ENCODE measurements at regions not wholly inside any gene's neighbourhood (a gene's known extent, or its start where the extent isn't known, plus 50 kb on each side); places are given as distances from the start of the nearest gene placed in this dataset.

- DNase-seq = peak in 1 of 3 donors; percentile 52
- no peak overlapping the region for H3K27ac ChIP-seq (ENCODE audit: low read length)
- ATAC-seq = no peak
- WGBS = 57% methylated on average over 16 of the region's 16 CpGs
- no peaks in the 10 kb centered on the region for H3K4me1 ChIP-seq (ENCODE audit: control insufficient read depth, insufficient read depth, low read length)
- H3K9me3 ChIP-seq (ENCODE audit: control insufficient read depth, low read length) = no peaks in the 10 kb centered on the region
- intact Hi-C loops (cut with DNase I) = no loop called here
- H3K27me3 ChIP-seq (ENCODE audit: control insufficient read depth, insufficient read depth) = no peaks in the 10 kb centered on the region
- H3K4me3 ChIP-seq (ENCODE audit: low read length) = no peak overlapping the region
Observed at GRCh38 chr10:113431398-113432160, 121.3 kb upstream of the HABP2 start.

GRCh38 chr10:113433711-113434110 lies 119.1 kb upstream of the HABP2 start:
- ATAC-seq (no peak), DNase-seq (no peak)
- no peaks in the 10 kb centered on the region for H3K4me1 ChIP-seq (ENCODE audit: control insufficient read depth, insufficient read depth, low read length)
- H3K27me3 ChIP-seq (ENCODE audit: control insufficient read depth, insufficient read depth) = no peaks in the 10 kb centered on the region
- H3K4me3 ChIP-seq (ENCODE audit: low read length) = no peak overlapping the region
- no peak overlapping the region for H3K27ac ChIP-seq (ENCODE audit: low read length)
- no peaks in the 10 kb centered on the region for H3K9me3 ChIP-seq (ENCODE audit: control insufficient read depth, low read length)
- 60% methylated on average over 2 of the region's 2 CpGs for WGBS
- intact Hi-C loops (cut with DNase I) = no loop called here

- H3K27me3 ChIP-seq (ENCODE audit: control insufficient read depth, insufficient read depth) = no peaks in the 10 kb centered on the region
- H3K27ac ChIP-seq (ENCODE audit: low read length) = no peak overlapping the region
- DNase-seq = no peak
- H3K4me3 ChIP-seq (ENCODE audit: low read length) = no peak overlapping the region
- no peaks in the 10 kb centered on the region for H3K9me3 ChIP-seq (ENCODE audit: control insufficient read depth, low read length)
- ATAC-seq = no peak
- H3K4me1 ChIP-seq (ENCODE audit: control insufficient read depth, insufficient read depth, low read length) = no peaks in the 10 kb centered on the region
- 78% methylated on average over 3 of the region's 3 CpGs for WGBS
- intact Hi-C loops (cut with DNase I) = no loop called here
Observed at GRCh38 chr10:113434315-113434714, 118.5 kb upstream of the HABP2 start.

- no peaks in the 10 kb centered on the region for H3K4me1 ChIP-seq (ENCODE audit: control insufficient read depth, insufficient read depth, low read length)
- no peaks in the 10 kb centered on the region for H3K27me3 ChIP-seq (ENCODE audit: control insufficient read depth, insufficient read depth)
Observed at GRCh38 chr10:113434950-113435349, 117.9 kb upstream of the HABP2 start.

GRCh38 chr10:113435881-113436280 lies 117.0 kb upstream of the HABP2 start:
- WGBS = 86% methylated on average over 2 of the region's 2 CpGs
- Histone ChIP-seq H3K27me3 (ENCODE audit: control insufficient read depth, insufficient read depth) (no peaks in the 10 kb centered on the region), H3K9me3 (ENCODE audit: control insufficient read depth, low read length) (no peaks in the 10 kb centered on the region), H3K4me3 (ENCODE audit: low read length) (no peak overlapping the region), H3K27ac (ENCODE audit: low read length) (no peak overlapping the region), H3K4me1 (ENCODE audit: control insufficient read depth, insufficient read depth, low read length) (no peaks in the 10 kb centered on the region)
- intact Hi-C loops (cut with DNase I) = no loop called here
- ATAC-seq (no peak), DNase-seq (no peak)

More at GRCh38 chr10:113434950-113435349, 117.9 kb upstream of the HABP2 start:
- no peak for ATAC-seq
- Histone ChIP-seq H3K9me3 (ENCODE audit: control insufficient read depth, low read length) (no peaks in the 10 kb centered on the region), H3K4me3 (ENCODE audit: low read length) (no peak overlapping the region), H3K27ac (ENCODE audit: low read length) (no peak overlapping the region)
- intact Hi-C loops (cut with DNase I) = no loop called here
- no peak for DNase-seq
- 91% methylated on average over 2 of the region's 2 CpGs for WGBS

GRCh38 chr10:113436851-113437250 lies 116.0 kb upstream of the HABP2 start:
- intact Hi-C loops (cut with DNase I) = no loop called here
- Histone ChIP-seq H3K27ac (ENCODE audit: low read length) (no peak overlapping the region), H3K27me3 (ENCODE audit: control insufficient read depth, insufficient read depth) (no peaks in the 10 kb centered on the region), H3K9me3 (ENCODE audit: control insufficient read depth, low read length) (no peaks in the 10 kb centered on the region), H3K4me1 (ENCODE audit: control insufficient read depth, insufficient read depth, low read length) (no peaks in the 10 kb centered on the region), H3K4me3 (ENCODE audit: low read length) (no peak overlapping the region)
- DNase-seq (no peak), ATAC-seq (no peak)
- WGBS = 61% methylated on average over 4 of the region's 4 CpGs

GRCh38 chr10:113438652-113439051 lies 114.2 kb upstream of the HABP2 start:
- H3K27me3 ChIP-seq (ENCODE audit: control insufficient read depth, insufficient read depth) = no peaks in the 10 kb centered on the region
- intact Hi-C loops (cut with DNase I) = no loop called here
- H3K4me1 ChIP-seq (ENCODE audit: control insufficient read depth, insufficient read depth, low read length) = no peaks in the 10 kb centered on the region
- H3K9me3 ChIP-seq (ENCODE audit: control insufficient read depth, low read length) = no peaks in the 10 kb centered on the region
- ATAC-seq (no peak), DNase-seq (no peak)
- H3K27ac ChIP-seq (ENCODE audit: low read length) = no peak overlapping the region
- 84% methylated on average over 2 of the region's 2 CpGs for WGBS
- H3K4me3 ChIP-seq (ENCODE audit: low read length) = no peak overlapping the region

GRCh38 chr10:113441220-113441619 lies 111.6 kb upstream of the HABP2 start:
- ATAC-seq = no peak
- intact Hi-C loops (cut with DNase I) = no loop called here

GRCh38 chr10:113441686-113442270 lies 111.1 kb upstream of the HABP2 start:
- H3K27me3 ChIP-seq (ENCODE audit: control insufficient read depth, insufficient read depth) = no peaks in the 10 kb centered on the region
- H3K27ac ChIP-seq (ENCODE audit: low read length) = no peak overlapping the region
- H3K4me3 ChIP-seq (ENCODE audit: low read length) = no peak overlapping the region
- ATAC-seq (no peak), DNase-seq (no peak)
- 86% methylated on average over 4 of the region's 4 CpGs for WGBS
- H3K9me3 ChIP-seq (ENCODE audit: control insufficient read depth, low read length) = no peaks in the 10 kb centered on the region
- intact Hi-C loops (cut with DNase I) = no loop called here
- no peaks in the 10 kb centered on the region for H3K4me1 ChIP-seq (ENCODE audit: control insufficient read depth, insufficient read depth, low read length)

More at GRCh38 chr10:113441220-113441619, 111.6 kb upstream of the HABP2 start:
- 80% methylated on average over 6 of the region's 6 CpGs for WGBS
- Histone ChIP-seq H3K27me3 (ENCODE audit: control insufficient read depth, insufficient read depth) (no peaks in the 10 kb centered on the region), H3K4me1 (ENCODE audit: control insufficient read depth, insufficient read depth, low read length) (no peaks in the 10 kb centered on the region), H3K9me3 (ENCODE audit: control insufficient read depth, low read length) (no peaks in the 10 kb centered on the region), H3K27ac (ENCODE audit: low read length) (no peak overlapping the region), H3K4me3 (ENCODE audit: low read length) (no peak overlapping the region)
- no peak for DNase-seq

- no peaks in the 10 kb centered on the region for H3K4me1 ChIP-seq (ENCODE audit: control insufficient read depth, insufficient read depth, low read length)
- H3K4me3 ChIP-seq (ENCODE audit: low read length) = no peak overlapping the region
- no peaks in the 10 kb centered on the region for H3K27me3 ChIP-seq (ENCODE audit: control insufficient read depth, insufficient read depth)
- H3K27ac ChIP-seq (ENCODE audit: low read length) = no peak overlapping the region
- H3K9me3 ChIP-seq (ENCODE audit: control insufficient read depth, low read length) = no peaks in the 10 kb centered on the region
- 77% methylated on average over 2 of the region's 2 CpGs for WGBS
- intact Hi-C loops (cut with DNase I) = no loop called here
- ATAC-seq (no peak), DNase-seq (no peak)
Observed at GRCh38 chr10:113442336-113442735, 110.5 kb upstream of the HABP2 start.

GRCh38 chr10:113443141-113443925 lies 109.5 kb upstream of the HABP2 start:
- Histone ChIP-seq H3K27me3 (ENCODE audit: control insufficient read depth, insufficient read depth) (no peaks in the 10 kb centered on the region), H3K4me1 (ENCODE audit: control insufficient read depth, insufficient read depth, low read length) (no peaks in the 10 kb centered on the region), H3K4me3 (ENCODE audit: low read length) (no peak overlapping the region), H3K9me3 (ENCODE audit: control insufficient read depth, low read length) (no peaks in the 10 kb centered on the region), H3K27ac (ENCODE audit: low read length) (no peak overlapping the region)
- 70% methylated on average over 3 of the region's 3 CpGs for WGBS
- ATAC-seq (no peak), DNase-seq (no peak)
- intact Hi-C loops (cut with DNase I) = no loop called here

All from right cardiac atrium (tissue), 5 donors.